ENCODE measurements at regions not wholly inside any gene's neighbourhood (a gene's known extent, or its start where the extent isn't known, plus 50 kb on each side); places are given as distances from the start of the nearest gene placed in this dataset.

DNA sequence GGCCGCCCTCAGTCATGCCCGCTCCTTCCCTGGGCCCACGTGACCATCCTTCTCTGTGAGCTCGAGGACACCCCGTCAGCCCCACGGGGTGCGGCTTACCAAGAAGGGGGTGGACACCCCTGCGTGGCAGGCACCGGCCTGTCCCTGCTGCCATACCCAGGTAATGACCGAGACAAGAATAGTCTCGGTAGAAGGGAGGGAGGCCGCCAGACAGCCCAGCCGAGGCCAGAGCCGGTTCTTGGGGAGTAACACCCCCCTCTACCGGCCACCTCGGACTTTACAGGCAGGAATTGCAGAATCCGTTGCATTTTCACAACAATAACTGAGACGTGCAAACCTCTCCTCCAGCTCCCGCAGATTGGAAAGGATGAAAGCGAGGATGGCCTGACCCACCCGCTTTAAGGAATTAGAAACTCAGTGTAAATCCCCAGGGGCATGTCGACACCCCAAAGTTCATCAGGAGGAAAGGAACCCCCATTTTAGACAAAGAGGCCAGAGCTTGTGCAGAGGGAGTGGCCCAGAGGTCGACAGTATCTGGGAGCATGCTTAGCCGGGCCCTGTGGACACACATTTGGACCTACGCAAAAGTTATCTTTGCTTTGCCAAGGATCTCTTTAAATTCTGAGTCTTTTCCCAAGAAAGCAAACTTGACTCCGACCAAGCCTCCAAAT, 60.1 kb upstream of the GLI2 start:
- no peak for DNase-seq (ENCODE audit: low read depth in 2 of 2)

DNA sequence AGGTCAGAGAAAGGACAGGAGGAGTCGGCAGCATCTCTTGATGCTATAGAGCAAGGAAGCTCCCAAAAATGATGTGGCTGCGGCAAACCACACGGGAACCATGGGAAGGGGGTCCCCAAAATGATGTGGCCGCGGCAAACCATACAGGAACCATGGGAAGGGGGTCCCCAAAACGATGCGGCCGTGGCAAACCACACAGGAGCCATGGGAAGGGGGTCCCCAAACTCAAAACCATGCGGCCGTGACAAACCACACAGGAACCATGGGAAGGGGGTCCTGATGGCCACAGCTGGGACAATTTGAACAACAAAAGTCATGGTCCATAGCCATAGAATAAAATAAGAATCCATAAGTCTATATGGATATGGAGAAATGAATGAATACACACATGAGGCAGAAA, 58.4 kb upstream of the GLI2 start:
- DNase-seq (ENCODE audit: low read depth in 2 of 2) = no peak

DNA sequence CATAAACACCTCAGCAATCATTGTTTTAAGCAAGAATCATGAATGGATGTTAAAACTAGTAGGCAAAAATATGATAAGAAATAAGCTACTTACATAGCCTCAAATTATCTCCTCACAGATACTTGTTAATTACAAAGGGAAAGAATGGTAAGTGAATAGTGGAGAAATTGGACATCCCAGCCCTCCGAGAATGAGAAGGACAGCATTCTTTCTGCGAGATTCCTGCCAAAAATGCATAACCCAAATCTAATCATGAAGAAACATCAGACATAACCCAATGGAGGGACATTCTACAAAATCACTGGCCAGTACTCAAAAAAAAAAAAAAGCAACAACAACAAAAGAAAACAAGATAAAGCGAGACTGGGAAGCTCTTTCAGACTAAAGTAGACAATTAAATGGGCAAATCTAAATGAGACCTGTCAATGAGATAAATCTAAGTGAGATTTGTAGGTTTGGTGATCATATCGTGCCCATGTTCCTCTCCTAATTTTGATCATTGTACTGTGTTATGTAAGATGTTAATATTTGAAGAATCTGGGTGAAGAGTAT, 57.9 kb upstream of the GLI2 start:
- DNase-seq (ENCODE audit: low read depth in 2 of 2) = no peak

DNA sequence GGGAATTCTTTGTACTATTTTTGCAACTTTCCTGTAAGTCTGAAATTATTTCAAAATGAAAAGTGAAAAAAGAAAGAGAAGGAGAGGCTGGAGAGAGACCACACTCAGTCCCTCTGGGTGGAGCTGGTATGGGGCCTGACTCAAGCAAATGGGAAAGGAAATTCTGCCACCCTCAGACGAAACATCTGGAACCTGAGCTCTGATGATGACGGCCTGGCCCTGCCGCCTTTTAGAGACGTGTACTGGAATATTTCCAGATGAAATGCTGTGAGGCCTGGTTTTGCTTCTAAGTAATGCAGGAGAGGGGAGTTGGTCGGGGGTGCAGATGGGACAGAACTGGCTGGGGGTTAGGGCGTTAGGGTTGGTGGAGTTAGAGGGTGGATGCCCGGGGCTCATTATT, 57.4 kb upstream of the GLI2 start:
- no peak for DNase-seq (ENCODE audit: low read depth in 2 of 2)

DNA sequence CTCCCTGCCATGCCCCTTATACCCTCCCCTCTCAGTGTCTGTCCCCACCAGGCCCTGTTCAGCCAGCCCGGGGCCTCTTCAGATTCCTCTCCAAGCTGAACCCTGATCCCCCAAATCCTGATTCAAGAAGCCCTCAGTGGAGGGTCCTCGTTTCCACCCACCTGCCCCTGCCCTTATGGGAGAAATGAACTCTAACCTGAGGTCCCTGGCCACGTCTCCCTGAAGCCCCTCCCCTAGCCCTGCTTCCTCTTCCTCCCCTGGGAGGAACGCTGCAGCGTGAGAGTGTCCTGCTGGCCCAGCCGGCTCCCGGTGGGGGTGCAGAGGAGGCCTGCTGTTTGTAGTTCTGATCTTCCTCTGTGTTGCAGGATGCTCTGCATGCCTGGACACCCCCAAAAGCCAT, 56.7 kb upstream of the GLI2 start:
- DNase-seq (ENCODE audit: low read depth in 2 of 2) = no peak

DNA sequence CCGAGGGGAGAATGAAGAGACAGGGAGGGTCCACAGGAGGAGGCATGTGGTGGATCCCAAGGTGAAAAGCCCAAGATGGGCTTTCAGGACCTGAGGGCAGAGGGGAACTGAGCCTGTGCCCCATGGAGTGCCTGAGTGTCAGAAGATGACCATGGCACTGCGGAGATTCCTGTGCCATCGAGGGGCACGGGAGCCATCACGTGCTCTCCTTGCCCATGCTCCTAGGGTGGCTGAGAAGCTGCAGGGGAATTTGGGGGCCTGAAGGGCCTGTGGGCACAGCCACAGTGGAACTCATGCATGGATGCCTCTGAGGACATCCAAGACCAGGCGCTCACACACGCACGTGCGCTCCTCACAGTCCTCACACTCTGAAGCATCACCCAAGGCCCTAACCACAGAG, 56.1 kb upstream of the GLI2 start:
- no peak for DNase-seq (ENCODE audit: low read depth in 2 of 2)

DNA sequence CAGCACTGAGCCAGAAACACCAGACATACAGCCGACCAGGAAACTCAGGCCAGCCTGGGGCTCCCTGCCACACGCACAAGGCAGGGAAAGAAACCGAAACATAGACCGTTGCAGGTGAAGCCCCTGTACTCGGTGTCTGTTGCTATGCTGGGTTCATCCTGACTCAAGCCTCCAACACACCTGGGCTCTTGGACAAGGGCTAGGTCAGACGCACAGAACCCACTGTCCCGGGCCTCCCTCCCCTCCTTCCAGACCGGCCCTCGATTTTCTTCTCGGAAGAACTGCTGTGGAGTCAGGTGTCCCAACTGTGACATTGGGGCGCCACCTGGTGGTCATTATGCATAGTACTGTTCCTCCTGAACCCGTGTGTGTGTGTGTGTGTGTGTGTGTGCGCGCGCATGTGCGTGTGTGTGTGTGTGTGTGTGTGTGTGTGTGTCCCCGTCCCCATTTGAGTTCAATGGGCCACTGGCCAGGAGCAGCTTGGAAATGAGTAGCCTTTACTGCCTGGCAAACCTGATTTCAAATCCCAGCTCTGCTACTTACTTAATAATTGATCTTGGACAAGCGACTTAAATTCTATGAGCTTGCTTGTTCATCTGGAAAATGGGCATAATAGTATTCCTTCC, 55.4 kb upstream of the GLI2 start:
- DNase-seq (ENCODE audit: low read depth in 2 of 2) = peak; percentile 31 to 32

DNA sequence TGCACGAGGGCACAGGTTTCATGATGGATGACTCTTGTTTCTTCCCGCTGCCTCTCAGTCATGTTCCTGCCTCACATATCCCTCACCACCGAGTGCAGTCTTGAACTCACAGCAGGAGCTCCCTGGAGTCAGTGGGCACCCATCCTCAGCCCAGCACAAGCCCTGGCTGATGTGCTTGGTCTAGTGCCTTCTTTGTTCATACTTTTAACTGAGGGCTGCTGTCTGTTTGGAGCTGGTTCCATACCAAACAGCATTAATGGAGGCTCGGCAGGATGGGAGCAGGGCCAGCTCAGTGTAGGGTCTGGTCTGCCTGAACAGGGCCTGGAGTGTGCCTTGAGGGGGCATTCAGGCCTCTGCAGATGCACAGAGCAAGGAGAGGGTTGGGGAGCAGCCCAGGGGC, 54.5 kb upstream of the GLI2 start:
- no peak for DNase-seq (ENCODE audit: low read depth in 2 of 2)

DNA sequence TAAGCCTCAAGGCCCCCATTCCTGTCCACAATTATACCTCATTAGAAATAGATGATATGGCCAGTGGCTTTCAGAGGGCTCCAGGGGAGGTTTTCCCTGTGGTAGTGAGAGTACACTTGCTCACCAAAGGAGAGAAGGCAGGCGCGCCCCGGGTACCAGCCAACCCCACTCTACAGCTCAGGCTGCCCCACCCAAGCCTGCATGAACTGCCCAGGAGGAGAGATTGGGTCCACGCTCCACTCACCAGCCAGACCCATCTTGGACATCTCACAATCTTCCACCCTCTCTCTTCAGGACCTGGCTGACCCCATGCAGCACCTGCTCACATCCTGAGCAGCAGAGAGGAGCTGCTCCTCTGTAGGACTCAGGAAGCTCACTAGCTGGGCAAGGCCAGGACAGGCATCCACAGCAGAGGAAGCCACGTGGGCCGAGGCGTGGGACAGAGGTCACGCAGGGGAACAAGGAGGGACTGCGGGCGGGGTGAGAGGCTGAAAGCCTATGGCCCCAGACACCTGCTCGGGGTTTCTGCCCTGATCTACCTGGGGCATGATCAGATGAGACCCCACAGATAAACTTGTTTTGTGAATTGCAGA, 53.9 kb upstream of the GLI2 start:
- DNase-seq (ENCODE audit: low read depth in 2 of 2) = no peak

DNA sequence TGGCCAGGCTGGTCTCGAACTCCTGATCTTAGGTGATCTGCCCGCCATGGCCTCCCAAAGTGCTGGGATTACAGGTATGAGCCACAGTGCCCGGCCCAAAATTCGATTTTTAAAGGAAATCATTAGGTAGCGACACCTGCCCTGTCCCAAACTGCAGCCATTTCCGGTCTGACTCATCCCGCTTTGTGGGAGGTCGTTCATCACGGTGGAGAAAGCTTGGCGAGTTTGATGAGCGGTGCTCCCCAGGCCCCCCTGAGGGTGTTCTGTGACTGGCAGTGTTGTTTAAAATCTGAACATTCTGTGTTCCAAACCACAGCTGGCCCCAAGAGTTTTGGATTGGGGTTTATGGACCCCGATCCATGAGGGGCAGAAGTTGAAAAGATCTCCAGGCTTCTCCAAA, 53.0 kb upstream of the GLI2 start:
- DNase-seq (ENCODE audit: low read depth in 2 of 2) = no peak

DNA sequence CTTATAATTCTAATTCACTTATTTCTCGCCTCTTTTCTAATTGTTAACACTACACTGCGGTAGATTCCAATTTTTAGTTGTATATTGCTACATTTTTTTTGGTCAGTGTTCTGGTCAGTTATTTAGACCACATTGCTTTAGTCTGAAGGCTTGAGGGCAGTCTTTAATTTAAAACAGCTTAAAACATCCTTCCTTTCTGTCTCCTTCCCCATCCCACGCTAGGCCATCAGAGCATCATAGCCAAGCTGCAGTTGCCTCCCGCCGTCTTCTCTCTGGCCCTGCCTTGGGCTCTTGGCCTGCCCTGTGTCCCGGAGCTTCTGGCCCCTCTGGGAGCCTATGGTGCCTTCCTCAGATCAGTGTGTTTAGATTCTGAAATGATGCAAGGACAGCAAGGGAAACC, 52.6 kb upstream of the GLI2 start:
- no peak for DNase-seq (ENCODE audit: low read depth in 2 of 2)

DNA sequence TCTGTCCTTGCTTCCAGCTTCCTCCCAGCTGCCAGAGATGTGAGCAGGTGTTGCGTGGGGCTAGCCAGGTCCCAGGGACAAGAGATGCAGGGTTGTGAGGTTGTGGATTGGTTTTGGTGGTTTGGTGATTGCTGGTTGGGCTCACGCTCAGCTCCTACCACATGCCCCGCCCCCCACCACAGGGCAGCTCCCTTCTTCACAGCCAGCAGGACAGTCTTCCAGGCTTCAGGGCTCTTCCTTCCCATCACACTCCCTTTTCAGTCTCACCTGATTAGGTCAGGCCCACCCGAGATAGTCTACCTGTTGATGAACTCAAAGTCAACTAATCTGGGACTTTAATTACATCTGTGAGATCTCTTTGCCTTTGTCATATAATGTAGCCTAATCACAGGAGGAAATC, 52.0 kb upstream of the GLI2 start:
- no peak for DNase-seq (ENCODE audit: low read depth in 2 of 2)

DNA sequence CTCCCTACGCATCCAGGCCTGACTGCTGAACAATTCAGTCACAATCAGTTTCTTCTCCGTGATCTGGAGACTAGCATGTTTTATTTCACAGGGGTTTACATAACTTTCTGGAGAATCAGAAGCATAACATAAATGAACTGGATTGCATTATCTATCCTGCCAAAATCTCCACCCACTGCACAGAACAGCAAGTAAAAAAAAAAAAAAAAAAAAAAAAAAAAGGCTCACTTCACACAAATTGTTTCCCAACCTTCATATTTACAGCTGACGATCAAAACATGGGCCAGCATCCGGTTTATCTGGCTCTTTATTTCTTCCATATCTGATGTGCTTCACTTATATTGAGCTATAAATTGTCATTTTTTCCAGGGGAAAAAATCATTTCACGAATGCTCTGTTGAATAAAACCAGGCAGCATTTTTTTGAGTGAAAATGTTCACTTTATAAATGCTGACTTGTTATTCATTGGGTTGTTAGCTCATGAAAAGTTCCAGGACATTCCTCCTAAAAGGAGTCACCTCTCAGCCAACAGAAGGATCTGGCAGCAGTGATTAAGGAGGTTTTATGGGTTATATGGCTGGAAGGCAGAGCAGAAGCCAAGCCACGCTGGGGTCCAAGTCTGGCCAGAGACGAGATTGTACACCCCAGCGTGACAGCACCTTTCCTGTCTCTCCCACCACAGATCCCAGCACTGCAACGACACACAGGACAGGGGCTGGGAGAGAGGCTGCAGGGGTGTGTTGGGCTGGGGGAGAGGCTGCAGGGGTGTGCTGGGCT, 51.2 kb upstream of the GLI2 start:
- DNase-seq (ENCODE audit: low read depth in 2 of 2) = no peak

DNA sequence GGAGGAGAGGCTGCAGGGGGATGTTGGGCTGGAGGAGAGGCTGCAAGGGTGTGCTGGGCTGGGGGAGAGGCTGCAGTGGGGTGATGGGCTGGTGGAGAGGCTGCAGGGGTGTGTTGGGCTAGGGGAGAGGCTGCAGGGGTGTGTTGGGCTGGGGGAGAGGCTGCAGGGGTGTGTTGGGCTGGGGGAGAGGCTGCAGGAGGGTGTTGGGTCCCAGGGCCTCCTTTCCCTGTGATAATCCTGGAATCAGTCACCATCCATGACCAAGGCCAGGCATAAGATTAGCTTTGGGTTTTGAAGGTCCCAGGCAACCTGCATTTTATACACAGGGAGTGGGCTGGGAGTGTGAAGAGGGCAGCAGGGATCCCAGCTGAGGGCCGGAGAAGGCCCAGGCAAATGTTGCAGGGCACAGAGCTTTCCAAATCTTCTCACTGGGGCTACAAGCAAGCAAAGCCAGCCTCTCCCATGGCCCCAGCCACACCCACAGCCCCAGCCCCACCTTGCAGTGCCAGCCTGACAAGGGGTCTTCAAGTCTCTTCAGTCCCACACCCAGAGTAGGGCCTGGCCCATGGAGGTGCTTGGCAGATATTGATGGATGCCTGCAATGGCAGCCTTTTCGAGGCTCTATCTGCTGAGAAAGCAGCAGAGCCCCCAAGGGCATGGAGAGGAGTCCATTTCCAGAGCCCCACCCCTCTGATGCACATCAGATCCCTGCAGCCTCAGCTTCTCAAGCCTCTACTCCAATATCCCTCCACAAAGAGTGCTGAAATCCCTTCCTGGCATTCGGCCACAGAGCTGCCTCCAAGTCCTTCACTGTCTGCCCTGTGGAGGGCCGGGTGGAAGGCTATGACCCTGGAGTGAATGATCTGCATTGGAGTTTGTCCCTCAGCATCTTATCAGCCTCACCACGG, 50.3 kb upstream of the GLI2 start:
- no peak for DNase-seq (ENCODE audit: low read depth in 2 of 2)
